H1 (cell line): ENCODE measurements at regions not wholly inside any gene's neighbourhood (a gene's known extent, or its start where the extent isn't known, plus 50 kb on each side); places are given as distances from the start of the nearest gene placed in this dataset.

Experiments
- ATF3 ChIP-seq: IDR thresholded peaks from 2 replicates; pipeline ENCODE4 v1.6.1; 2011; ENCODE audit warnings: low read depth, mild to moderate bottlenecking, low read length; ENCODE audit not compliant: insufficient read depth
- CHD7 ChIP-seq: fragments of 300-600 bp; sonication (generic); IDR thresholded peaks from 2 replicates; pipeline ENCODE4 v1.7.1; 2012; ENCODE audit warnings: low read length, moderate library complexity, mild to moderate bottlenecking, inconsistent platforms; ENCODE audit not compliant: insufficient replicate concordance
- EGR1 ChIP-seq: IDR thresholded peaks from 2 replicates; pipeline ENCODE4 v1.6.1; 2011; ENCODE audit warnings: low read depth, low read length, borderline replicate concordance
- JUN ChIP-seq: IDR thresholded peaks from 2 replicates; pipeline ENCODE4 v1.6.1; 2011; ENCODE audit warnings: low read depth, mild to moderate bottlenecking, improper control_type of control experiment, low read length
- JUND ChIP-seq: IDR thresholded peaks from 2 replicates; pipeline ENCODE4 v1.6.1; 2011; ENCODE audit warnings: mild to moderate bottlenecking, improper control_type of control experiment, low read length

- TF ChIP-seq CHD7 (no peak), JUN (no peak), EGR1 (no peak), ATF3 (no peak), JUND (no peak)
Measured at GRCh38 chr7:9575716-9576115, 1142.3 kb downstream of the NXPH1 start (continued).
